Activated T-cell treated with anti-CD3 and anti-CD28 coated beads for 4 hours (primary cell): ENCODE measurements at regions not wholly inside any gene's neighbourhood (a gene's known extent, or its start where the extent isn't known, plus 50 kb on each side); places are given as distances from the start of the nearest gene placed in this dataset.

Experiments
- DNase-seq: peaks from one replicate; pipeline ENCODE4 v3.0.0-alpha.2; 2020

DNA sequence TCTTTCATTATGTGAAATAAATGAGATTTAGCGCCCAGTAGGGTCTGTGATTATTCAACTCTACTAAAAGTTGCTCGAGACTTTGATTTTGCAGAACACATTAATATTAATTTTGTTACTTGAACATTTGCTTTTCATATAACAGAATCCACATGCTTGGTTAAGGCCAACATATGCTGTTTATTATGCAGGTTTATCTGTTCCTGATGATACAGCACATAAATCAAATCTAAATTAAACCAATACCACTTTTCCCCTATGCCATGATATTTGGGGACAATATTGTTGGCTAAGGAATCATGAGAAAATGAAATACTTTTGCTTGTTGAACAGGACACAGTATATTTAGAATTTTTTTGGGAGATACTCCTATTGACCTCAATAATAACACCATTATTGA is 291.1 kb downstream of the USP25 start:
- no peak for DNase-seq

GRCh38 chr21:16022116-16022515 is 292.3 kb downstream of the USP25 start:
- no peak for DNase-seq

GRCh38 chr21:16022921-16023320 is 293.1 kb downstream of the USP25 start:
- no peak for DNase-seq

DNA sequence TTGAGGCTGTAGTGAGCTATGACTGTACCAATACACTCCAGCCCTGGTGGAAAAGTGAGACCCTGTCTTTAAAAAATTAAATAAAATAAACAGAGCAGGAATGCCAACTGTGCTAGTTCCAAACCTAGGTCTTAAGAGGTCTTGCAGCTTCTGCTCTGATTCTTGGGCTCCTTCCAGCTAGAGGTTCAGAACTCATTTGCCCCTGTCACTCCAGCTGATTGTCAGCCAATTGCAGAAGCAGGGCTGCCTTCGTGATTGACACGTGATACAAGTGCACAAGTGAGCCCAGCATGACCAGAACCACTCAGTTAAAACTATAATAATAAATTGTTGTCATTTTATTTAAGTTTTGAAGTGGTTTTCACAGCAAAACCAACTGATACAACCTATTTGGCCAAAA is 298.4 kb downstream of the USP25 start:
- no peak for DNase-seq

DNA sequence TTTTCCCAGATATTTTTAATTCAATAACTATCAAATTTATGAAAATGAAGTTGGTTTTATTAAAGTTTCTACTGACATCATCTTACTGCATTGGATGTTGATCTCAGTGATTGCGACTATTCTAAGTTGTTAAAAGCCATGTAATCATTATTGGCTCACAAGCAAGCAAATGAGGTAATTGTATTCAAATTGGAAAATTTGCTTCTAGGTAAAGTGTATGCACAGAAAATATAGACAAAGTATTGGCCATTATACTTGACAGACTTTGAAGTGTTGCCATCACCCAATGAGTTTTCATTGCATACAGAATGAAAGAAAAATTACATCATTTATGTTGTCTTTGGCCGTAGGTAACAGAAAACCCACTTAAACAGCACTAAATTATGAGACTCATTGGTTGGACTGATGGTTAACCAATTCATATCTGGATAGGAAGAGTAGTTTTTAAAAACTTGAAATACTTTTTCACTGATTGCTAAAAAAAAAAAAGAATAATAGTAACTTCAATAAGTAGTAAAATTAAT is 299.2 kb downstream of the USP25 start:
- no peak for DNase-seq

- DNase-seq, result no peak
Measured at GRCh38 chr21:16033193-16033592, 303.4 kb downstream of the USP25 start.

DNA sequence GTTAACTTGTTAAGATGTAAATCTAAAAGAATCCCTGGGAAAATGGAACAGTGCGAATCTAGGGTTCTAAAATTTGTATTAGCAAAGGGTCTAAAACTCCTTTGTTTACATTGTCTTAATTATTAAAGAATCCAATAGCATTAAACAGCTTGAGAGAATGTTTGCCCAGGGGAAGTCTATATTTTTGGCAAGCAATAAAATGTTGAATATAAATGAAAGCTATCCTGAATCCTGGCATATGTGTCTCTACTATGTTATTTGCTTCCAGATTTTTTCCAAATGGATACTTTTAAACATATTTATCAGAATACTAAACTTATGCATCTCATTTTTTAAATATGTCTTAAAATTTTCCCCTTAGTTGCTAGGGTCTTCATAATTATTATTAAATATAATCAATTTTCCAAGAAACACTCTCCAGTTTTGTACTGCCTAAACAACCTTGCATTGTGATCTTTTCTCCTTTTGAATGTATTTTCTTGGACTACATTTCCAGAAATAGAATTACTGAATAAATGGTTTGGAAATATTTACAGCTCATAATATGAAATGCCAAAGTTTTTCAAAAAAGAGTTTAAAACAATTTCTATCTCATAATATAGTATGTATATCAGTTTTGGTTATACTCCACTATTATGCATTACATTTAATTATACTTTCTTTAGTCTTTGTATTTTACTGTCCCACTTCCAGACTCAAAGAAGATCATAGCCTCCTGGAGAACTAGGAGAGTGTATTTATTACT is 304.8 kb downstream of the USP25 start:
- no peak for DNase-seq

DNA sequence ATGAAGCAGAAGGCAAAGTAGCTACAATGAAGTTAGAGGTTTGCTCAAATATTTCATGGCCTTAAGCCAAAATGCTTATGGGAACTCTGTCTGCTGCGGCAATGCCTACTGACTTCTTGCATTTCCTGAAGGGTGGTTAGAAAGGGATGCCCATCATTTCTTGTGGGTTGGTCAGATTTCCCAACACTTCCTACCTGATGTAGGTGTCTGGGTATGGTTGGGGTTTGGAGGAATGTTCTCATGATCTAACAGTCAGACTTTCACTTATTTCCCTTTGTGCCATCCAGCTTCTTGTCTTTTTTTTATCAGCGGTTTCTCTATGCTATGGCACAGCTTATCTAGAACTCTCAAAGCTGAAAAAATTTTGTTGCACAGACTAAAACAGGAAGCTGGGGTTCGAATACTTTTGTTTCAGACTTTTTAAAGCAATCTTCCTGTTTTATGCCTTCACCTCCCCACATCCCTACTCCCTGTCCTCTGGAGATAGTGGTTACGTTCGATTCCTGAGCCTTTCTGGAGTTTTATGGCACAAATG is 307.7 kb downstream of the USP25 start:
- no peak for DNase-seq

GRCh38 chr21:16040601-16041000 is 310.8 kb downstream of the USP25 start:
- DNase-seq, result no peak

DNA sequence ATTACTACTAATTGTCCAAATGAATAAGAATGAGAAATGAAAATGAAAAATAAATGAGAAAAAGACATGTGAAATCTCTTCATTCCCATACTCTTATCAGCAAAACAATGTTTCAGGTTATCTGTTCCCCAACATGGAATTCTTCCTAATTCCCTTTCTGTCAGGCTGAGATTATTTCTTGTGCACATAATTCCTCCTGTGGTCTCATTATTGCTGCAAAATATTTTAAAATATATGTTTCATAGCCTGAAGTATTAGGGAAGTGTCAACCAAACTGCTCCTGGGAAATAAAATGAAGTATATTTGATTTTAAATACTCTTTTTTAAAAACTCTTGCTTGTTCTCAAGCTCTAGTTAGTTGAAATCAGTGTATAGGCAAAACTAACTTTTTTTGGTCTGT is 314.9 kb downstream of the USP25 start:
- no peak for DNase-seq

GRCh38 chr21:16046656-16047330 is 317.0 kb downstream of the USP25 start:
- DNase-seq, result no peak

- no peak for DNase-seq
Measured at GRCh38 chr21:16047904-16048303, 318.1 kb downstream of the USP25 start.

- no peak for DNase-seq
Measured at GRCh38 chr21:16055014-16055413, 325.2 kb downstream of the USP25 start.

GRCh38 chr21:16058896-16059295 is 329.1 kb downstream of the USP25 start:
- DNase-seq, result no peak

DNA sequence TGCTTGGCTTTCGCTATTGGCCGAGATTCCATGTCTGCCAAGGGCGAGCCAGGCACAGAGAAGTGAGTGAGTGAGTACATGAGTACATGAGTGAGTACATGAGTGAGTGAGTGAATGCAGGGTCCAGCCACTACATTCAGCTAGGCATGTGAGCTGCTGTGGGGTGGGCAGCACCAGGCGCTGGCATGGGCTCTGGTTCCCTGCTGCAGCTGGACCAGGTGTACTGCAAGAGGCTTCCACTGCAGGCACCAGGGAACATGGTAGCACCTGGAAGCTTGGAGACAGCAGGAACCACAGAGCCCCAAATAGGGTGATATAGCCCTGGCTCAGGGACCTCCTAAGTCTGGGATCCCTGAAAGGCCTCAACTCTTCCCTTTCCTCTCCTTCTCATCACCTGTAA is 330.2 kb downstream of the USP25 start:
- DNase-seq, result no peak

DNA sequence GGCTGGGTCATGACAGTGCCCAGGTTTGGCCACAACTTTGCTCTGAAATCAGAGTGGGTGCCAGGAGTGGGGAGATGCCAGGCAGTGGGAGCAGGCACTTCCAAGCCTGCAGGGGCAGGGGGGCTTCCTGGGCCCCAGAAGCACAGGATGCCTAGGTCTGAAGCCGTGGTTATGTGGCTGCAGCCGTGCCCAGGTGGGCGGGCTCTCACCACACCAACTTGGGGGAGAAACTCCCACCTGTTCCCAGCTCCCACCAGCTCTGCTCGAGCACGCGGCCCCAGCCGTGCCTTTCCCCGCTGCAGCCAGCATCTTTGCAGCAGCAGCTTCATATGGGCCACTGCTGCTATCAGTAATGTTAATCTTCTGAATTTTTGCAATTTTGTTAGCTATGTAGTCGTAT is 331.4 kb downstream of the USP25 start:
- DNase-seq, result no peak

GRCh38 chr21:16069178-16070112 is 339.7 kb downstream of the USP25 start:
- no peak for DNase-seq

DNA sequence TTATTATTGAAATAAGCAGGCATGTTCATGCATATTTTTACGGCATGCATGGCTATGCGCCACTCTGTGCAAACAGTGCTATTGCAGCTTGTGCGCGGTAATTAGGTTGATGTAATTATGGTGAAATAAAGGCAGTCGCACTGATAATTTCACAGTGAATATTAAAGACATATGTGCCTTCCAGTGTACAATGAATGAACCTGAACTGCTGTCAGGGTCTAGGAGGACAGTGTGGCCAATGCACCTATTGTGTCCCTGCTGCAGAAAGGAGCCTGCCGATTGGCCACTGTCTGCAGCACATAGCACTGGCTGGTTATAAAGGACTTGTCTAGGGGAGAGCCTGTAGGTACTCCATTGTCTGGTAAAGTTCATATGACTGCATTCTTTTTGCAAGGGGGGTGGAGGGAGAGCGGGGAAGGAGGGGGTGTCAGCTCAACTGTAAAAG is 340.4 kb downstream of the USP25 start:
- no peak for DNase-seq

DNA sequence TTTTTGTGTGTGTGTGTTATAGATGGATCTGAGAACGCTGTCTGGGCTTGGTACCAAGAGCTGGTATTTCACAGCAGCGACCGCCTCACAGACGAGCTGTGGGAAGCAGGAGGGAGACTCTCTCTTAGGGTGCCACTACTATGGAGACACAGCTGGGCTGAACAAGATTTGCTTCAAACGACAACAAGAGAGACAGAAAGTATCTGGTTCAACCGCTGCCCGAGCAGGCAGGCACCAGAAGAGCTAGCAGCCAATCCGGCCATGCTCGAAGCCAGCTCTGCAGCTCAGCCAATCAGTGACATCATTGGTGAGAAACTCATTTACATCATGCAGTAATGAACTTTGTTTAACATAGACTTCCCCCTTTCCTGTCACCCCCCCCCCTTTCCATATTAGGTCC is 341.3 kb downstream of the USP25 start:
- DNase-seq, result no peak

- DNase-seq, result no peak
Measured at GRCh38 chr21:16071761-16072160, 342.0 kb downstream of the USP25 start.

DNA sequence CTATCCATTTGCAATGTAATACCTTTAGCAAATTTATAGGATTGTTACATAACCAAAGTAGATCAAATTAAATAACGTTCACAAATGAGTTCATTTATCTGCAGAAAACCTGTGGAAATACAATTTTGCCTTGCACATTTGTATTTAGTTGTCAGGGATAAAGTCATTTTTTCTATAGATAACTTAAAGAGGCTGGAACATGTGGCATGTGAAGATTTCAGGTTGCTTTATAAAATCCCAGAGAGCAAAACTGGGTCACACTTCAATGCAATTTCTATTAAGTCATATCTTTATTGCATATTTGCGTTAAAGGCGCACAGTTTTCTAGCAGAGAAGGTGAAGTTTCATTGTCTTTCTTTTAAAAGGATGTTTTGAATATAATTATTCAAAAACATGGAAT is 342.4 kb downstream of the USP25 start:
- no peak for DNase-seq

GRCh38 chr21:16072737-16073136 is 343.0 kb downstream of the USP25 start:
- DNase-seq, result no peak

DNA sequence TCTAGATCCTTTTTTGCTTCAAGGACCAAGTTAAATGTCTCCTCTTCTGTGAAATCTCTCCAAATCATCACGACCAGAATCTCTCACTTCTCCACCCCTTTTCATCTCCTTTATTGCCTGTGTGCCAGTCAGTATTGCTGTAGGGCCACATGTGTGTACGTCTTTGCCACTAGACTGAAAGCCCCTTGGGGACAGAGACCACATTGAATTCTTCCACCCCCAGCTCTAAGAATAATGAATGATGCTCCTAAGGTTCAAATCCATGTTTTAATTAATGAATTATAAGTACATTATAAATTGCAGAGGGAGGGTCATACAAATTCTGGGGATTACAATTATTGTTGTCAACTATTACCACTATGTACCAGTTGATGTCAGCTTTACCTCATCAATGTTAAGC is 343.8 kb downstream of the USP25 start:
- DNase-seq, result no peak
